Keratinocyte (primary cell): ENCODE measurements at regions not wholly inside any gene's neighbourhood (a gene's known extent, or its start where the extent isn't known, plus 50 kb on each side); places are given as distances from the start of the nearest gene placed in this dataset.

Experiments
- DNase-seq: peaks from one replicate; pipeline ENCODE4 v3.0.0-alpha.2; 2011; ENCODE audit warnings: low read depth, missing footprints, low spot score
- FAIRE-seq: peaks from 2 replicates; lab custom pipeline; 2011; peaks lifted over from hg19 to GRCh38; lab: Jason Lieb, UNC
- H2AFZ ChIP-seq: 2 replicates; pipeline ENCODE4 v1.6.0; 2012; ENCODE audit warnings: low read length, control low read depth, inconsistent platforms; ENCODE audit not compliant: control insufficient read depth
- H3K27ac ChIP-seq: 2 replicates; pipeline ENCODE4 v1.5.1; 2011; ENCODE audit warnings: low read length; ENCODE audit not compliant: control insufficient read depth, insufficient read depth
- H3K27me3 ChIP-seq: 3 replicates; pipeline ENCODE4 v1.6.0; 2011; ENCODE audit warnings: low read length; ENCODE audit not compliant: control insufficient read depth, insufficient read depth; ENCODE audit errors: extremely low read depth
- H3K36me3 ChIP-seq, 2 experiments: 2 replicates in 1 of 2; 3 replicates in 1 of 2; pipeline ENCODE4 v1.5.1; 2011; ENCODE audit warnings: low read length in 2 of 2, mild to moderate bottlenecking in 1 of 2; ENCODE audit not compliant: control insufficient read depth in 2 of 2, insufficient read depth in 2 of 2; ENCODE audit errors: extremely low read depth in 1 of 2
- H3K4me1 ChIP-seq: 3 replicates; pipeline ENCODE4 v1.5.1; 2011; ENCODE audit warnings: low read length; ENCODE audit not compliant: control insufficient read depth, insufficient read depth; ENCODE audit errors: extremely low read depth
- H3K4me2 ChIP-seq: 3 replicates; pipeline ENCODE4 v1.6.0; 2011; ENCODE audit warnings: low read depth, low read length; ENCODE audit not compliant: control insufficient read depth, insufficient read depth; ENCODE audit errors: extremely low read depth
- H3K4me3 ChIP-seq, 3 experiments: fragments of 200-600 bp in 1 of 3; sonication (generic) in 1 of 3; 2 replicates in 2 of 3; 3 replicates in 1 of 3; pipeline ENCODE4 v1.5.1; 2011 to 2016; ENCODE audit warnings: low read length in 3 of 3, mild to moderate bottlenecking in 3 of 3, control low read depth in 2 of 3, inconsistent platforms in 1 of 3, low read depth in 1 of 3, mixed read lengths in 1 of 3, mixed run types in 1 of 3, moderate library complexity in 1 of 3; ENCODE audit not compliant: control insufficient read depth in 2 of 3, insufficient read depth in 2 of 3; ENCODE audit errors: extremely low read depth in 1 of 3
- H3K79me2 ChIP-seq: 2 replicates; pipeline ENCODE4 v1.6.0; 2012; ENCODE audit warnings: low read length; ENCODE audit not compliant: control insufficient read depth, insufficient read depth
- H3K9ac ChIP-seq: 3 replicates; pipeline ENCODE4 v1.6.0; 2011; ENCODE audit warnings: low read length; ENCODE audit not compliant: control insufficient read depth, insufficient read depth; ENCODE audit errors: extremely low read depth
- H3K9me1 ChIP-seq: 3 replicates; pipeline ENCODE4 v1.6.0; 2011; ENCODE audit warnings: low read length; ENCODE audit not compliant: control insufficient read depth, insufficient read depth; ENCODE audit errors: extremely low read depth
- H3K9me3 ChIP-seq: 2 replicates; pipeline ENCODE4 v1.5.1; 2012; ENCODE audit warnings: low read depth, low read length; ENCODE audit not compliant: control insufficient read depth
- H4K20me1 ChIP-seq: 3 replicates; pipeline ENCODE4 v1.6.0; 2011; ENCODE audit warnings: low read length; ENCODE audit not compliant: control insufficient read depth, insufficient read depth; ENCODE audit errors: extremely low read depth
- CTCF ChIP-seq, 3 experiments: IDR thresholded peaks in 1 of 3; conservative IDR thresholded peaks in 1 of 3; optimal IDR thresholded peaks in 1 of 3; 2 replicates in 2 of 3; 3 replicates in 1 of 3; pipeline versions ENCODE3 to v1.5.1; 2011; ENCODE audit warnings: low read length in 3 of 3, mild to moderate bottlenecking in 3 of 3, moderate library complexity in 2 of 3, control low read depth in 1 of 3, inconsistent platforms in 1 of 3; ENCODE audit not compliant: insufficient read depth in 2 of 3; ENCODE audit errors: extremely low read depth in 1 of 3
- EZH2 ChIP-seq: IDR thresholded peaks from one replicate; pipeline ENCODE4 v1.6.1; 2012; ENCODE audit warnings: inconsistent platforms, mild to moderate bottlenecking, low read length, moderate library complexity
- dilution Hi-C: fragments of 300-500 bp; cut with MboI; formaldehyde crosslinking; loops from one replicate; pipeline ENCODE4 v1.7.0; 2020; ENCODE audit warnings: low sequenced_read_pairs; ENCODE audit not compliant: extremely low pct_ligation_motif_present

- H3K9me3 ChIP-seq: no peaks in the 10 kb centered on the region
- DNase-seq (no peak), FAIRE-seq (no peak)
- H3K4me1 ChIP-seq: no peaks in the 10 kb centered on the region
- H3K36me3 ChIP-seq: no peaks in the 10 kb centered on the region
- no peaks in the 10 kb centered on the region for H3K9me1 ChIP-seq
- no peaks in the 10 kb centered on the region for H4K20me1 ChIP-seq
- no peak for TF ChIP-seq CTCF (optimal IDR thresholded peaks at IDR 0.05 in 1 of 3, IDR thresholded peaks at IDR 0.05 in 1 of 3, conservative IDR thresholded peaks at IDR 0.05 in 1 of 3; ENCODE audit: extremely low read depth in 1 of 3, insufficient read depth in 2 of 3, low read length in 3 of 3)
- TF ChIP-seq EZH2: no peak
- H3K27me3 ChIP-seq: no peaks in the 10 kb centered on the region
- no peaks in the 10 kb centered on the region for H3K79me2 ChIP-seq
- H3K27ac ChIP-seq: no peak overlapping the region
- H2AFZ ChIP-seq: no peak overlapping the region
- H3K4me3 ChIP-seq: no peak overlapping the region
- no peak overlapping the region for H3K4me2 ChIP-seq
- H3K9ac ChIP-seq: no peak overlapping the region
- dilution Hi-C loops: no loop called here
These were observed 59.2 kb upstream of the CPEB4 start for GRCh38 chr5:173828952-173829351.

- no peaks in the 10 kb centered on the region for H3K36me3 ChIP-seq
- dilution Hi-C loops: no loop called here
- no peaks in the 10 kb centered on the region for H3K79me2 ChIP-seq
- no peak overlapping the region for H3K4me2 ChIP-seq
- no peaks in the 10 kb centered on the region for H3K9me1 ChIP-seq
- H3K27me3 ChIP-seq: no peaks in the 10 kb centered on the region
- DNase-seq (no peak), FAIRE-seq (no peak)
- TF ChIP-seq CTCF (optimal IDR thresholded peaks at IDR 0.05 in 1 of 3, IDR thresholded peaks at IDR 0.05 in 1 of 3, conservative IDR thresholded peaks at IDR 0.05 in 1 of 3; ENCODE audit: extremely low read depth in 1 of 3, insufficient read depth in 2 of 3, low read length in 3 of 3): no peak
- no peak for TF ChIP-seq EZH2
- H3K27ac ChIP-seq: no peak overlapping the region
- H4K20me1 ChIP-seq: no peaks in the 10 kb centered on the region
- H3K9ac ChIP-seq: no peak overlapping the region
- H3K4me3 ChIP-seq: no peak overlapping the region
- H3K9me3 ChIP-seq: no peaks in the 10 kb centered on the region
- H2AFZ ChIP-seq: no peak overlapping the region
- no peaks in the 10 kb centered on the region for H3K4me1 ChIP-seq
These were observed 58.3 kb upstream of the CPEB4 start for GRCh38 chr5:173829826-173830225.
